ENCODE measurements at regions not wholly inside any gene's neighbourhood (a gene's known extent, or its start where the extent isn't known, plus 50 kb on each side); places are given as distances from the start of the nearest gene placed in this dataset.
"Not testable (repeated sequence)": the region's sequence is repeated elsewhere in the genome, so short reads cannot be mapped to it uniquely, and the experiment has no call there.

DNA sequence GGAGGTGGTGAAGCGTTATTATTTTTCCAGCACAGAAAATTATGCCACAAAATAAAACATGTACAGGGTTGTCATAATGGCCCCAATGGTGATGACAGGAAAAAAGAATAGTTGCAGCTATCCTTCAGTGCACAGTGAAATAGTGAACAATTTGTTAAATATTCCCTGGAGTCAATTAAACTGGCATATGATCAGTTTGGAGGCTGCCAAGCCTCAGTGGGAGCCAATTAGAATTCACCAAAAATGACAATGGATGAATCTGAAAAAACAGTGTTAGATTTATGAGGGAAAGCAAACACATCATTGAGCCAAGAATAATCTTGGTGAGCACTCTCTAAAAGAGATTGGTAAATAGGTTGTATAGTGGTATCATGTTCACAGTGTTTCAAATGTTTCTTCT, 146.3 kb downstream of the OTUD1 start:
- POLR2A ChIA-PET = no interaction called here
- CTCF ChIA-PET = interaction anchor here (0.6 kb wide), 1 partner anchor 108 kb away, joined by 3 read pairs; no protein-coding TSS in a partner anchor
- TF ChIP-seq SUZ12 (IDR thresholded peaks at IDR 0.05) (no peak), HDGF (IDR thresholded peaks at IDR 0.05; ENCODE audit: borderline replicate concordance) (no peak), ELF4 (IDR thresholded peaks at IDR 0.05) (no peak), NFRKB (IDR thresholded peaks at IDR 0.05) (no peak), LEF1 (IDR thresholded peaks at IDR 0.05; ENCODE audit: borderline replicate concordance) (no peak), FOXA1 (IDR thresholded peaks at IDR 0.05) (no peak), SP1 (IDR thresholded peaks at IDR 0.05) (no peak), FOXK2 (IDR thresholded peaks at IDR 0.05) (no peak), CTBP1 (IDR thresholded peaks at IDR 0.05; ENCODE audit: borderline replicate concordance) (no peak), L3MBTL2 (conservative IDR thresholded peaks at IDR 0.05) (no peak), PKNOX1 (IDR thresholded peaks at IDR 0.05) (no peak), FOXM1 (IDR thresholded peaks at IDR 0.05; ENCODE audit: borderline replicate concordance) (no peak), ZNF384 (IDR thresholded peaks at IDR 0.05) (no peak), BHLHE40 (IDR thresholded peaks at IDR 0.05; ENCODE audit: borderline replicate concordance) (no peak), ARNT (IDR thresholded peaks at IDR 0.05) (no peak), TARDBP (IDR thresholded peaks at IDR 0.05) (no peak)
- no peak for DNase-seq (ENCODE audit: extremely low spot score)

DNA sequence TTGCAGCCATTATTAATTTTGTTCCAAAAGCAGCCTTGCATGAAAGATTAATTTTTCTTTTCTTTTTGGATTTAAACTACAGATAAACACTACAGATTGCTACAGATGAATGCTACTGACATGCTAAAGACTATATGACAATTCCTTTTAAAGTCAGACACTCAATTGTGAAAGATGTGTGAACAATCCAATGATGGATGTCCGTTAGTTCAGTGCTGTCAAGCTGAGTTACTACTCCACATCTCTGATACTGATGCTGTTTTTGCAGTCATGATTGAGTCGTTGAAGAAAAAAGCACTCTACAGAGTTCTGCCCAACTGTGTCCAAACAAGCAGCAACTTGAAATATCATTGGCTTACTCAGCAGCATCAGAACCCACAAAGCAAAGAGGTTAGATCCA, 146.8 kb downstream of the OTUD1 start:
- no peak for DNase-seq (ENCODE audit: extremely low spot score)
- ChIA-PET CTCF (no interaction called here), POLR2A (no interaction called here)
- TF ChIP-seq ELF4 (IDR thresholded peaks at IDR 0.05) = no peak
- TF ChIP-seq SUZ12 (IDR thresholded peaks at IDR 0.05) = no peak

- DNase-seq (ENCODE audit: extremely low spot score); POLR2A ChIA-PET; CTCF ChIA-PET: not testable (repeated sequence)
Measured at GRCh38 chr10:23595278-23595677, 156.4 kb downstream of the OTUD1 start.

DNA sequence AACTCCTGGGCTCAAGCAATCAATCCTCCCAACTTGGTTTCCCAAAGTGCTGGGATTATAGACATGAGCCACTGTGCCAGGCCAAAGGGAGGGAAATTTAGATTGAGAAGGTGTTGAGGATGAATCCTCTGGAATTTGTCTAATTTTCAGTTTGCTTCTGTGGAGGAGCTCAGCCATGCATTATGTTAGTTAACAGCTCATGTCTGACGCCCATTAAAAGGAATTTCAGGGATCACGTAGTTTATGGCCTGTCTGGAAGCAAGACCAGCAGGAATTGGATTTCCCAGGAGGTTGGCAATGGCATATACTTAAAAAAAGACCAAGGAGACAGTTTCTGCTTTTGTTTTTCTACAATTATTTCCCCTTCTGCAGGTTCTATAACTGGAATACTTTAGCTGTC, 165.7 kb downstream of the OTUD1 start:
- CTCF ChIA-PET = no interaction called here
- POLR2A ChIA-PET = no interaction called here
- no peak for TF ChIP-seq PKNOX1 (IDR thresholded peaks at IDR 0.05)
- TF ChIP-seq TARDBP (IDR thresholded peaks at IDR 0.05) = no peak
- TF ChIP-seq SP1 (IDR thresholded peaks at IDR 0.05) = no peak
- no peak for TF ChIP-seq ARNT (IDR thresholded peaks at IDR 0.05)
- no peak for TF ChIP-seq FOXM1 (IDR thresholded peaks at IDR 0.05; ENCODE audit: borderline replicate concordance)
- DNase-seq (ENCODE audit: extremely low spot score) = no peak

DNA sequence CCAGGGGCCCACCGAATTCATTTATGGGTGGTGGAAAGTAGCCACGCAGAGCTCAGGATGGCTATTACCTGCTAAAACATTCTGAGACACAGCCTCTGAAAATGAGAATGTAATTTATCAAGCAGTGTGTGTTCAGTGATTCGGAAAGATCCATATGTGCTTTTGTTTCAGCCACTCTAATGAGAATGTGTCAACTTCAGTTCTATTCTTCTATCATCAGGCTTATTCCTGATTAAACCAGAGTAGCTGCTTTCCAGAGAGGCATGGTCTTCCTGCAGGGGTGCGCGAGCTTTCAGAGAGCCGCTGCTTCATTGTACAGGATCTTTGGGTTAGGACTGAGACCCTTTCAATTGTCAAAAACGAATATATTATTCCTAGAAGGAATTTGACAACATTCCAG, 167.6 kb downstream of the OTUD1 start:
- TF ChIP-seq NFRKB (IDR thresholded peaks at IDR 0.05) (no peak), FOXK2 (IDR thresholded peaks at IDR 0.05) (no peak)
- no peak for DNase-seq (ENCODE audit: extremely low spot score)
- ChIA-PET CTCF (no interaction called here), POLR2A (no interaction called here)

DNA sequence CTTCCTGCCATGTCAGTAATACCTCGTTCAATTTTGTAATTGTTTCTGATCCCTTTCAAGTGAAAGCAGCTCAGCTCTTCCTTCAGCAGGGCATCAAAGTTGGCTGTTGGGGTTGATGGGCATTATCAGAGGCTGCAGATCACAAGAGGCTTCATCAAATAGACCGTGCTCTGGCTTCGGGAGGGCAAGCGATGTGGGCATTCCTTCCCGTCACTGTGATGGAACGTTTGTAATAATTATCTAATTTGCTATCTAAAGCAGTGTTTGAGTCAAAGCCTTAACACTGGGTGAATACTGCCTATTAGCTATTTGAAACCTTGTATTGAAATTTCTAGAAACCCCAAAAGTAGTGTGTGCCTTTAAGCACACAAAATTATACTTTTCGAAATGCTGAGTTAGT, 170.1 kb downstream of the OTUD1 start:
- ChIA-PET POLR2A (no interaction called here), CTCF (no interaction called here)
- no peak for TF ChIP-seq SP1 (IDR thresholded peaks at IDR 0.05)
- no peak for TF ChIP-seq FOXM1 (IDR thresholded peaks at IDR 0.05; ENCODE audit: borderline replicate concordance)
- TF ChIP-seq TARDBP (IDR thresholded peaks at IDR 0.05) = no peak
- no peak for TF ChIP-seq ZNF384 (IDR thresholded peaks at IDR 0.05)
- no peak for TF ChIP-seq NFRKB (IDR thresholded peaks at IDR 0.05)
- no peak for TF ChIP-seq HDGF (IDR thresholded peaks at IDR 0.05; ENCODE audit: borderline replicate concordance)
- TF ChIP-seq BHLHE40 (IDR thresholded peaks at IDR 0.05; ENCODE audit: borderline replicate concordance) = no peak
- TF ChIP-seq FOXA1 (IDR thresholded peaks at IDR 0.05) = no peak
- no peak for TF ChIP-seq PKNOX1 (IDR thresholded peaks at IDR 0.05)
- no peak for TF ChIP-seq L3MBTL2 (conservative IDR thresholded peaks at IDR 0.05)
- no peak for TF ChIP-seq ELF4 (IDR thresholded peaks at IDR 0.05)
- DNase-seq (ENCODE audit: extremely low spot score) = no peak

GRCh38 chr10:23610626-23611307, 171.9 kb downstream of the OTUD1 start:
- DNase-seq (ENCODE audit: extremely low spot score) = no peak
- POLR2A ChIA-PET = no interaction called here
- CTCF ChIA-PET = no interaction called here
- TF ChIP-seq FOXK2 (IDR thresholded peaks at IDR 0.05) = no peak
- no peak for TF ChIP-seq TARDBP (IDR thresholded peaks at IDR 0.05)
- no peak for TF ChIP-seq NFRKB (IDR thresholded peaks at IDR 0.05)
- no peak for TF ChIP-seq BHLHE40 (IDR thresholded peaks at IDR 0.05; ENCODE audit: borderline replicate concordance)
- TF ChIP-seq ZNF384 (IDR thresholded peaks at IDR 0.05) = no peak
- TF ChIP-seq FOXA1 (IDR thresholded peaks at IDR 0.05) = no peak
- no peak for TF ChIP-seq HDGF (IDR thresholded peaks at IDR 0.05; ENCODE audit: borderline replicate concordance)
- no peak for TF ChIP-seq LEF1 (IDR thresholded peaks at IDR 0.05; ENCODE audit: borderline replicate concordance)

Data from HEK293T (cell line).